ENCODE measurements at regions not wholly inside any gene's neighbourhood (a gene's known extent, or its start where the extent isn't known, plus 50 kb on each side); places are given as distances from the start of the nearest gene placed in this dataset.

- peak; percentile 74 for TF ChIP-seq USF2 (CRISPR knock-in tag; IDR thresholded peaks at IDR 0.05)
- TF ChIP-seq FOXK1 (CRISPR knock-in tag; IDR thresholded peaks at IDR 0.05; ENCODE audit: borderline replicate concordance), result no peak
- peak in 1 of 2 experiments; percentile 86; a peak in 2 of 4 replicates for TF ChIP-seq ZNF639 (CRISPR knock-in tag; conservative IDR thresholded peaks at IDR 0.05 in 1 of 2, IDR thresholded peaks at IDR 0.05 in 1 of 2)
- 0 out of 4 replicates have a peak, but pooled peaks of 1 of the 2 experiments have one; percentile 21 for TF ChIP-seq NRF1 (conservative IDR thresholded peaks at IDR 0.05 in 1 of 2, IDR thresholded peaks at IDR 0.05 in 1 of 2)
- TF ChIP-seq MAZ (CRISPR knock-in tag; conservative IDR thresholded peaks at IDR 0.05 in 1 of 2, IDR thresholded peaks at IDR 0.05 in 1 of 2), result peak; percentile 26 to 40; a peak in 2 of 4 replicates
- no peak for TF ChIP-seq NELFE (IDR thresholded peaks at IDR 0.05; ENCODE audit: insufficient read depth, insufficient read length)
- TF ChIP-seq NCOR1 (IDR thresholded peaks at IDR 0.05), result peak; percentile 98
- TF ChIP-seq RB1 (IDR thresholded peaks at IDR 0.05; ENCODE audit: low read depth), result no peak
- peak; percentile 82 to 85 for TF ChIP-seq NCOA2 (IDR thresholded peaks at IDR 0.05; ENCODE audit: partially characterized antibody in 2 of 2)
- no peak for TF ChIP-seq TAF1 (IDR thresholded peaks at IDR 0.05; ENCODE audit: control insufficient read depth, extremely low read depth, insufficient read depth, low read length, severe bottlenecking)
- TF ChIP-seq EP400 (IDR thresholded peaks at IDR 0.05), result peak; percentile 75
- peak; percentile 68; the same call in 1 of the 2 replicates for TF ChIP-seq MAX (CRISPR knock-in tag; IDR thresholded peaks at IDR 0.05)
- peak; percentile 96 for TF ChIP-seq CHAMP1 (IDR thresholded peaks at IDR 0.05)
- TF ChIP-seq ELF1 (tag; IDR thresholded peaks at IDR 0.05), result no peak
- TF ChIP-seq EHMT2 (IDR thresholded peaks at IDR 0.05), result no peak; the same call in 1 of the 2 replicates
- no peak for TF ChIP-seq ZNF143 (CRISPR knock-in tag; IDR thresholded peaks at IDR 0.05)
- peak; percentile 54; the same call in 1 of the 2 replicates for TF ChIP-seq ZNF668 (CRISPR knock-in tag; IDR thresholded peaks at IDR 0.05)
- no peak for TF ChIP-seq HDAC6 (IDR thresholded peaks at IDR 0.05; ENCODE audit: low read depth, low read length)
- TF ChIP-seq TSHZ1 (CRISPR knock-in tag; IDR thresholded peaks at IDR 0.05), result no peak
Measured at GRCh38 chr5:72597456-72597948, 90.3 kb upstream of the ZNF366 start (continued).
